Gastroesophageal sphincter (tissue), 3 donors: ENCODE measurements at regions not wholly inside any gene's neighbourhood (a gene's known extent, or its start where the extent isn't known, plus 50 kb on each side); places are given as distances from the start of the nearest gene placed in this dataset.

Experiments used
- CTCF ChIP-seq, 4 experiments: fragments of 200-600 bp in 2 of 4; fragments of 450-650 bp in 2 of 4; sonication (generic) in 1 of 4; IDR thresholded peaks; one replicate each; pipeline ENCODE4 v1.5.1; 2017 to 2019; ENCODE audit warnings: antibody characterized with exemption in 4 of 4, mild to moderate bottlenecking in 2 of 4, moderate library complexity in 2 of 4
- POLR2A ChIP-seq, 2 donors: fragments of 450-650 bp; IDR thresholded peaks; one replicate each; pipeline ENCODE4 v1.6.1; 2017; ENCODE audit warnings: antibody characterized with exemption in 2 of 2, mild to moderate bottlenecking in 2 of 2, moderate library complexity in 1 of 2
- POLR2AphosphoS5 ChIP-seq: sonication (generic); formaldehyde crosslinking; IDR thresholded peaks from one replicate; pipeline ENCODE4 v1.6.1; 2017; ENCODE audit warnings: antibody characterized with exemption

DNA sequence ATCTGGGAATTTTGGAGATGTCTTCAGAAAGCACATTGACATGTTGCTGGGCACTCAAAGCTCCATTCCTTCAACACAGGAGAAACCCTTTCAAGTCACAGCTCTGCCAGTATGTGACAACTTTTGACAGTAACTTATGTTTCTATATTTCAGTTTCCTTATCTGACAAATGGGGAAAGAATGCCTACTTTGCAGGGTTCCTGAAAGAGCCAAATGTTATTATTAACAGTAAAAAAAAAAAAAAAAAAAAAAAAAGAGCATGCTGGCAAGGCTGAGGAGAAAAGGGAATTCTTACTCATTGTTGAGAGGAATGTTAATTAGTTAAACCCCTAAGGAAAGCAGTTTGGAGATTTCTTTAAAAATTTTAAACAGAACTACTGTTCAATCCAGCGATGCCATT lies 272.5 kb upstream of the TGFBR2 start:
- no peak for TF ChIP-seq CTCF (IDR thresholded peaks at IDR 0.05)
- TF ChIP-seq POLR2A (IDR thresholded peaks at IDR 0.05) = no peak
- TF ChIP-seq POLR2AphosphoS5 = no peak
